ENCODE measurements at regions not wholly inside any gene's neighbourhood (a gene's known extent, or its start where the extent isn't known, plus 50 kb on each side); places are given as distances from the start of the nearest gene placed in this dataset.

DNA sequence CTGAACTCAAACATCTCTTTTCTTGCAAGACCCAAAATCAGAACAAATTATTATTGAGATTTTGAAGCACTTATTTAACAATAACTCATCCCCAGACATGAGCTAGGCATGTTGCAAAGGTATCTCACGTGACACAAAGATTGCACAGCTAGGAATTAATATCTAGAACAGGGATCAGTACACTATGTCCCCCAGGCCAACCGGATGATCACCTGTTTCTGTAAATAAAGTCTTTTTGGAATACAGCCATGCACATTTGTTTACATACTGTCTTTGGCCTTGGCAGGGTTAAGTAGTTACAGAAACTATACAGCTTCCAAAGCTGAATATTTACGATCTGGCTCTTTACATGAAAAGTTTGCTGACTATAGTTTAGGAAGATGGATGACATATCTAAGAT lies 287.7 kb downstream of the ACTL7B start:
- H4K20me1 ChIP-seq (ENCODE audit: insufficient read depth, low read length) = no peaks in the 10 kb centered on the region
- peak overlapping the region; percentile 31; the same call in 1 of the 2 replicates for H3K4me2 ChIP-seq (ENCODE audit: low read depth, low read length)
- H3K4me3 ChIP-seq (replicated peaks in 1 of 3; ENCODE audit: insufficient read depth in 1 of 3, low read depth in 2 of 3, low read length in 3 of 3) = no peak overlapping the region
- DNase-seq (ENCODE audit: low spot score) (peak; percentile 61), ATAC-seq (peak; percentile 70), FAIRE-seq (peak; percentile 69)
- no peak overlapping the region for H3K9ac ChIP-seq (ENCODE audit: insufficient read depth, low read depth, low read length)
- BruUV-seq (replicated peaks) = no TSS peak
- in situ Hi-C loops (cut with HindIII; ENCODE audit: extremely low pct_ligation_motif_present, low pct_unique_long_range_greater_than_20kb) (loop anchor here (5.0 to 25.0 kb wide), 3 partner anchors 286 to 1156 kb away; partner anchors contain the start of gene KLF4), intact Hi-C loops (cut with micrococcal nuclease; ENCODE audit: unreplicated experiment) (loop anchor here (5.0 kb wide), 1 partner anchor 244 kb away; no protein-coding TSS in a partner anchor)
- H3K4me1 ChIP-seq (ENCODE audit: insufficient read depth, low read length) = peaks cover 18% of the 10 kb centered on the region
- H3K79me2 ChIP-seq (ENCODE audit: insufficient read depth, low read length) = no peaks in the 10 kb centered on the region
- H3K27ac ChIP-seq (ENCODE audit: extremely low read length, insufficient read depth, low read length) = no peak overlapping the region
- 7% methylated on average over 3 of the region's 3 CpGs for WGBS (ENCODE audit: low lambda C conversion rate)
- H3K27me3 ChIP-seq (ENCODE audit: control insufficient read depth in 1 of 2, insufficient read depth in 2 of 2, low read length in 2 of 2) = no peaks in the 10 kb centered on the region; a peak in 1 of 5 replicates
- ChIA-PET POLR2A (no interaction called here), CTCF (ENCODE audit: low intra/inter-chr PET ratio, low total read pairs) (no interaction called here)
- no peaks in the 10 kb centered on the region for H3K36me3 ChIP-seq (replicated peaks in 1 of 2; ENCODE audit: control insufficient read depth in 1 of 2, insufficient read depth in 2 of 2, low read length in 2 of 2)
- no peaks in the 10 kb centered on the region for H3K9me3 ChIP-seq (ENCODE audit: low read length)
- no peak overlapping the region for H2AFZ ChIP-seq (ENCODE audit: low read length)
- TF ChIP-seq, protein P1, sequence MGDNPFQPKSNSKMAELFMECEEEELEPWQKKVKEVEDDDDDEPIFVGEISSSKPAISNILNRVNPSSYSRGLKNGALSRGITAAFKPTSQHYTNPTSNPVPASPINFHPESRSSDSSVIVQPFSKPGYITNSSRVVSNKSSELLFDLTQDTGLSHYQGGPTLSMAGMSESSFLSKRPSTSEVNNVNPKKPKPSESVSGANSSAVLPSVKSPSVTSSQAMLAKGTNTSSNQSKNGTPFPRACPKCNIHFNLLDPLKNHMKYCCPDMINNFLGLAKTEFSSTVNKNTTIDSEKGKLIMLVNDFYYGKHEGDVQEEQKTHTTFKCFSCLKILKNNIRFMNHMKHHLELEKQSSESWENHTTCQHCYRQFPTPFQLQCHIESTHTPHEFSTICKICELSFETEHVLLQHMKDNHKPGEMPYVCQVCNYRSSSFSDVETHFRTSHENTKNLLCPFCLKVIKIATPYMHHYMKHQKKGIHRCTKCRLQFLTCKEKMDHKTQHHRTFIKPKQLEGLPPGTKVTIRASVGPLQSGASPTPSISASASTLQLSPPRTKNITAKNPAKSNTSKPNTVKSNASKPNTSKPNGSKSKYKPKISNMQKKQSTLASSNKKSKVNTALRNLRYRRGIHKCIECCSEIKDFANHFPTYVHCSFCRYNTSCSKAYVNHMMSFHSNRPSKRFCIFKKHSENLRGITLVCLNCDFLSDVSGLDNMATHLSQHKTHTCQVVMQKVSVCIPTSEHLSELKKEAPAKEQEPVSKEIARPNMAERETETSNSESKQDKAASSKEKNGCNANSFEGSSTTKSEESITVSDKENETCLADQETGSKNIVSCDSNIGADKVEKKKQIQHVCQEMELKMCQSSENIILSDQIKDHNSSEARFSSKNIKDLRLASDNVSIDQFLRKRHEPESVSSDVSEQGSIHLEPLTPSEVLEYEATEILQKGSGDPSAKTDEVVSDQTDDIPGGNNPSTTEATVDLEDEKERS (CRISPR knock-in tag; IDR thresholded peaks at IDR 0.05) = no peak
- TF ChIP-seq FOXO1 (CRISPR knock-in tag; IDR thresholded peaks at IDR 0.05) (no peak; the same call in 1 of the 2 replicates), HDAC2 (CRISPR knock-in tag; IDR thresholded peaks at IDR 0.05) (peak; percentile 23; the same call in 1 of the 2 replicates), ZBTB37 (CRISPR knock-in tag; IDR thresholded peaks at IDR 0.05) (no peak), ZNF710 (CRISPR knock-in tag; IDR thresholded peaks at IDR 0.05; ENCODE audit: borderline replicate concordance) (no peak), ARID5B (CRISPR knock-in tag; IDR thresholded peaks at IDR 0.05) (peak; percentile 89), ZNF333 (CRISPR knock-in tag; IDR thresholded peaks at IDR 0.05; ENCODE audit: borderline replicate concordance) (no peak), ZNF547 (CRISPR knock-in tag; IDR thresholded peaks at IDR 0.05) (no peak), ZNF317 (CRISPR knock-in tag; IDR thresholded peaks at IDR 0.05) (no peak), RCOR2 (CRISPR knock-in tag; IDR thresholded peaks at IDR 0.05) (peak; percentile 19; the same call in 1 of the 2 replicates)
- TF ChIP-seq, protein P2, sequence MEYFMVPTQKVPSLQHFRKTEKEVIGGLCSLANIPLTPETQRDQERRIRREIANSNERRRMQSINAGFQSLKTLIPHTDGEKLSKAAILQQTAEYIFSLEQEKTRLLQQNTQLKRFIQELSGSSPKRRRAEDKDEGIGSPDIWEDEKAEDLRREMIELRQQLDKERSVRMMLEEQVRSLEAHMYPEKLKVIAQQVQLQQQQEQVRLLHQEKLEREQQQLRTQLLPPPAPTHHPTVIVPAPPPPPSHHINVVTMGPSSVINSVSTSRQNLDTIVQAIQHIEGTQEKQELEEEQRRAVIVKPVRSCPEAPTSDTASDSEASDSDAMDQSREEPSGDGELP (IDR thresholded peaks at IDR 0.05; ENCODE audit: borderline replicate concordance, low read depth) = peak; percentile 38; the same call in 1 of the 2 replicates

All from HepG2 (cell line).